C4-2B (cell line): ENCODE measurements at regions not wholly inside any gene's neighbourhood (a gene's known extent, or its start where the extent isn't known, plus 50 kb on each side); places are given as distances from the start of the nearest gene placed in this dataset.

Experiments used
- CTCF ChIP-seq: fragments of 450-650 bp; conservative IDR thresholded peaks from 2 replicates; pipeline ENCODE4 v1.5.1; 2017; ENCODE audit warnings: mild to moderate bottlenecking
- ZFX ChIP-seq: fragments of 450-650 bp; IDR thresholded peaks from 2 replicates; pipeline ENCODE4 v1.6.1; 2017

GRCh38 chr9:104993291-104993963, 65.5 kb upstream of the ABCA1 start:
- TF ChIP-seq CTCF = no peak
- TF ChIP-seq ZFX = no peak
